Endothelial cell of umbilical vein (primary cell): ENCODE measurements at regions not wholly inside any gene's neighbourhood (a gene's known extent, or its start where the extent isn't known, plus 50 kb on each side); places are given as distances from the start of the nearest gene placed in this dataset.

Experiments
- BruUV-seq: library from RNA; stranded (reverse); fragments of 400-500 nt; replicated peaks from 2 replicates; lab custom pipeline; 2021; lab: Mats Ljungman, UMichigan
- CTCF ChIA-PET: fragments of 300-600, 350-600 bp; sonication (Branson Sonifier 250); formaldehyde crosslinking; loops from one replicate; lab custom pipeline; 2021; ENCODE audit warnings: antibody characterized with exemption, inconsistent platforms; lab: Charles Lee
- POLR2A ChIA-PET: fragments of 300-600, 350-600 bp; sonication (Branson Sonifier 250); formaldehyde crosslinking; loops from one replicate; lab custom pipeline; 2021; ENCODE audit warnings: antibody characterized with exemption, inconsistent platforms; lab: Charles Lee
- DNase-seq: peaks from one replicate; pipeline ENCODE4 v3.0.0-alpha.2; 2011; ENCODE audit warnings: low read depth, low spot score
- FAIRE-seq: peaks from 2 replicates; lab custom pipeline; 2011; peaks lifted over from hg19 to GRCh38; lab: Jason Lieb, UNC
- H2AFZ ChIP-seq: 2 replicates; pipeline ENCODE4 v1.6.0; 2012; ENCODE audit warnings: low read depth, low read length, control low read depth, inconsistent platforms
- H3K27ac ChIP-seq: 2 replicates; pipeline ENCODE4 v1.5.1; 2011; ENCODE audit warnings: low read depth, mild to moderate bottlenecking, control low read depth, low read length, moderate library complexity; ENCODE audit not compliant: insufficient read depth
- H3K27me3 ChIP-seq, 2 experiments: 2 replicates each; pipeline versions ENCODE4 v1.6.0 to v1.6.1; 2011; ENCODE audit warnings: low read length in 2 of 2, mixed read lengths in 1 of 2; ENCODE audit not compliant: control insufficient read depth in 2 of 2, insufficient read depth in 2 of 2
- H3K36me3 ChIP-seq, 2 experiments: 2 replicates in 1 of 2; 3 replicates in 1 of 2; pipeline ENCODE4 v1.5.1; 2011; ENCODE audit warnings: low read length in 2 of 2, mild to moderate bottlenecking in 1 of 2, moderate library complexity in 1 of 2; ENCODE audit not compliant: control insufficient read depth in 2 of 2, insufficient read depth in 2 of 2; ENCODE audit errors: extremely low read depth in 1 of 2
- H3K4me1 ChIP-seq: 3 replicates; pipeline ENCODE4 v1.5.1; 2011; ENCODE audit warnings: mild to moderate bottlenecking, low read length; ENCODE audit not compliant: control insufficient read depth, insufficient read depth; ENCODE audit errors: extremely low read depth
- H3K4me2 ChIP-seq: 2 replicates; pipeline ENCODE4 v1.6.1; 2011; ENCODE audit warnings: low read length, control low read depth, mixed read lengths; ENCODE audit not compliant: insufficient read depth
- H3K4me3 ChIP-seq, 3 experiments: fragments of 200-600 bp in 1 of 3; sonication (generic), shearing (Covaris generic) in 1 of 3; replicated peaks in 1 of 3; 2 replicates each; pipeline ENCODE4 v1.5.1; 2011 to 2016; ENCODE audit warnings: control low read depth in 3 of 3, low read length in 3 of 3, mild to moderate bottlenecking in 2 of 3, inconsistent platforms in 1 of 3, low read depth in 1 of 3, moderate library complexity in 1 of 3; ENCODE audit not compliant: insufficient read depth in 1 of 3
- H3K79me2 ChIP-seq: 2 replicates; pipeline ENCODE4 v1.6.0; 2012; ENCODE audit warnings: low read length, inconsistent platforms; ENCODE audit not compliant: control insufficient read depth, insufficient read depth
- H3K9ac ChIP-seq: replicated peaks from 2 replicates; pipeline ENCODE3; 2011; ENCODE audit warnings: low read length, control low read depth; ENCODE audit not compliant: insufficient read depth; ENCODE audit errors: extremely low read depth
- H3K9me1 ChIP-seq: replicated peaks from 3 replicates; pipeline ENCODE4 v1.6.0; 2011; ENCODE audit warnings: mild to moderate bottlenecking, low read length; ENCODE audit not compliant: control insufficient read depth, insufficient read depth; ENCODE audit errors: extremely low read depth
- H3K9me3 ChIP-seq: replicated peaks from 2 replicates; pipeline ENCODE4 v1.5.1; 2012; ENCODE audit warnings: low read length, inconsistent platforms; ENCODE audit not compliant: control insufficient read depth, insufficient read depth
- H4K20me1 ChIP-seq: replicated peaks from 2 replicates; pipeline ENCODE3; 2011; ENCODE audit warnings: mild to moderate bottlenecking, low read length; ENCODE audit not compliant: control insufficient read depth, insufficient read depth; ENCODE audit errors: extremely low read depth
- CTCF ChIP-seq, 2 donors: IDR thresholded peaks; 1 replicate in 1 of 2; 2 replicates in 1 of 2; pipeline ENCODE4 v1.5.1; 2011; ENCODE audit warnings: low read length in 2 of 2, mild to moderate bottlenecking in 2 of 2, moderate library complexity in 2 of 2, control low read depth in 1 of 2, inconsistent platforms in 1 of 2, low read depth in 1 of 2; ENCODE audit not compliant: insufficient read depth in 1 of 2; ENCODE audit errors: extremely low read depth in 1 of 2
- EZH2 ChIP-seq: IDR thresholded peaks from 2 replicates; pipeline ENCODE4 v1.6.1; 2012; ENCODE audit warnings: borderline replicate concordance, low read depth, mild to moderate bottlenecking, moderate library complexity, low read length, inconsistent platforms; ENCODE audit not compliant: severe bottlenecking
- FOS ChIP-seq: IDR thresholded peaks from 2 replicates; pipeline ENCODE4 v1.6.1; 2011; ENCODE audit warnings: mild to moderate bottlenecking, low read length, moderate library complexity, borderline replicate concordance; ENCODE audit not compliant: insufficient read depth
- GATA2 ChIP-seq: IDR thresholded peaks from 2 replicates; pipeline ENCODE4 v1.7.0; 2011; ENCODE audit warnings: low read depth, mild to moderate bottlenecking, moderate library complexity, mixed read lengths, low read length; ENCODE audit not compliant: insufficient read length, insufficient read depth
- JUN ChIP-seq: IDR thresholded peaks from 2 replicates; pipeline ENCODE4 v1.6.1; 2011; ENCODE audit warnings: borderline replicate concordance, low read depth; ENCODE audit not compliant: insufficient read length, insufficient read depth
- MAX ChIP-seq: IDR thresholded peaks from 2 replicates; pipeline ENCODE4 v1.6.1; 2011; ENCODE audit not compliant: insufficient read depth, insufficient read length
- MYC ChIP-seq: IDR thresholded peaks from one replicate; pipeline ENCODE4 v1.6.1; 2011; ENCODE audit warnings: mild to moderate bottlenecking, low read depth, low read length
- POLR2A ChIP-seq: IDR thresholded peaks from 2 replicates; pipeline ENCODE4 v1.6.1; 2012; ENCODE audit warnings: low read depth, mild to moderate bottlenecking, control low read depth, low read length
- POLR2AphosphoS5 ChIP-seq: IDR thresholded peaks from 2 replicates; pipeline ENCODE4 v1.6.1; 2012; ENCODE audit warnings: low read depth, mild to moderate bottlenecking, control low read depth, low read length, moderate library complexity; ENCODE audit not compliant: insufficient read depth
- dilution Hi-C: fragments of 300-500 bp; cut with MboI; formaldehyde crosslinking; loops from one replicate; pipeline ENCODE4 v1.15.0; 2019; ENCODE audit warnings: low sequenced_read_pairs; ENCODE audit not compliant: extremely low pct_ligation_motif_present
- intact Hi-C: fragments of 100-400 bp; cut with micrococcal nuclease; formaldehyde crosslinking; loops from one replicate; pipeline ENCODE4 v1.10.0; 2022

GRCh38 chrX:3218442-3218841 lies 128.0 kb downstream of the MXRA5 start:
- Histone ChIP-seq H3K9me1 (no peaks in the 10 kb centered on the region), H2AFZ (no peak overlapping the region), H3K9me3 (no peaks in the 10 kb centered on the region), H3K4me3 (no peak overlapping the region), H3K36me3 (no peaks in the 10 kb centered on the region), H3K4me1 (no peaks in the 10 kb centered on the region), H3K27me3 (no peaks in the 10 kb centered on the region), H3K27ac (no peak overlapping the region), H4K20me1 (no peaks in the 10 kb centered on the region), H3K9ac (no peak overlapping the region), H3K4me2 (no peak overlapping the region), H3K79me2 (no peaks in the 10 kb centered on the region)
- no TSS peak for BruUV-seq
- TF ChIP-seq FOS (no peak), CTCF (IDR thresholded peaks at IDR 0.05; ENCODE audit: extremely low read depth in 1 of 2, insufficient read depth in 1 of 2, low read depth in 1 of 2, low read length in 2 of 2) (no peak), POLR2A (no peak), MAX (no peak), GATA2 (no peak), JUN (no peak), MYC (no peak), POLR2AphosphoS5 (no peak), EZH2 (no peak)
- no peak for DNase-seq
- CTCF ChIA-PET = no interaction called here
- intact Hi-C loops = no loop called here
- dilution Hi-C loops = no loop called here
- POLR2A ChIA-PET = no interaction called here
- no peak for FAIRE-seq
